Keratinocyte (primary cell): ENCODE measurements at regions not wholly inside any gene's neighbourhood (a gene's known extent, or its start where the extent isn't known, plus 50 kb on each side); places are given as distances from the start of the nearest gene placed in this dataset.

ENCODE experiments used
- DNase-seq: peaks from one replicate; pipeline ENCODE4 v3.0.0-alpha.2; 2011; ENCODE audit warnings: low read depth, missing footprints, low spot score
- FAIRE-seq: peaks from 2 replicates; lab custom pipeline; 2011; peaks lifted over from hg19 to GRCh38; lab: Jason Lieb, UNC
- H2AFZ ChIP-seq: 2 replicates; pipeline ENCODE4 v1.6.0; 2012; ENCODE audit warnings: low read length, control low read depth, inconsistent platforms; ENCODE audit not compliant: control insufficient read depth
- H3K27ac ChIP-seq: 2 replicates; pipeline ENCODE4 v1.5.1; 2011; ENCODE audit warnings: low read length; ENCODE audit not compliant: control insufficient read depth, insufficient read depth
- H3K27me3 ChIP-seq: 3 replicates; pipeline ENCODE4 v1.6.0; 2011; ENCODE audit warnings: low read length; ENCODE audit not compliant: control insufficient read depth, insufficient read depth; ENCODE audit errors: extremely low read depth
- H3K36me3 ChIP-seq, 2 experiments: 2 replicates in 1 of 2; 3 replicates in 1 of 2; pipeline ENCODE4 v1.5.1; 2011; ENCODE audit warnings: low read length in 2 of 2, mild to moderate bottlenecking in 1 of 2; ENCODE audit not compliant: control insufficient read depth in 2 of 2, insufficient read depth in 2 of 2; ENCODE audit errors: extremely low read depth in 1 of 2
- H3K4me1 ChIP-seq: 3 replicates; pipeline ENCODE4 v1.5.1; 2011; ENCODE audit warnings: low read length; ENCODE audit not compliant: control insufficient read depth, insufficient read depth; ENCODE audit errors: extremely low read depth
- H3K4me2 ChIP-seq: 3 replicates; pipeline ENCODE4 v1.6.0; 2011; ENCODE audit warnings: low read depth, low read length; ENCODE audit not compliant: control insufficient read depth, insufficient read depth; ENCODE audit errors: extremely low read depth
- H3K4me3 ChIP-seq, 3 experiments: fragments of 200-600 bp in 1 of 3; sonication (generic) in 1 of 3; 2 replicates in 2 of 3; 3 replicates in 1 of 3; pipeline ENCODE4 v1.5.1; 2011 to 2016; ENCODE audit warnings: low read length in 3 of 3, mild to moderate bottlenecking in 3 of 3, control low read depth in 2 of 3, inconsistent platforms in 1 of 3, low read depth in 1 of 3, mixed read lengths in 1 of 3, mixed run types in 1 of 3, moderate library complexity in 1 of 3; ENCODE audit not compliant: control insufficient read depth in 2 of 3, insufficient read depth in 2 of 3; ENCODE audit errors: extremely low read depth in 1 of 3
- H3K79me2 ChIP-seq: 2 replicates; pipeline ENCODE4 v1.6.0; 2012; ENCODE audit warnings: low read length; ENCODE audit not compliant: control insufficient read depth, insufficient read depth
- H3K9ac ChIP-seq: 3 replicates; pipeline ENCODE4 v1.6.0; 2011; ENCODE audit warnings: low read length; ENCODE audit not compliant: control insufficient read depth, insufficient read depth; ENCODE audit errors: extremely low read depth
- H3K9me1 ChIP-seq: 3 replicates; pipeline ENCODE4 v1.6.0; 2011; ENCODE audit warnings: low read length; ENCODE audit not compliant: control insufficient read depth, insufficient read depth; ENCODE audit errors: extremely low read depth
- H3K9me3 ChIP-seq: 2 replicates; pipeline ENCODE4 v1.5.1; 2012; ENCODE audit warnings: low read depth, low read length; ENCODE audit not compliant: control insufficient read depth
- H4K20me1 ChIP-seq: 3 replicates; pipeline ENCODE4 v1.6.0; 2011; ENCODE audit warnings: low read length; ENCODE audit not compliant: control insufficient read depth, insufficient read depth; ENCODE audit errors: extremely low read depth
- EZH2 ChIP-seq: IDR thresholded peaks from one replicate; pipeline ENCODE4 v1.6.1; 2012; ENCODE audit warnings: inconsistent platforms, mild to moderate bottlenecking, low read length, moderate library complexity
- dilution Hi-C: fragments of 300-500 bp; cut with MboI; formaldehyde crosslinking; loops from one replicate; pipeline ENCODE4 v1.7.0; 2020; ENCODE audit warnings: low sequenced_read_pairs; ENCODE audit not compliant: extremely low pct_ligation_motif_present
- TF ChIP-seq, protein P1 (sequence below), 3 experiments: IDR thresholded peaks in 1 of 3; conservative IDR thresholded peaks in 1 of 3; optimal IDR thresholded peaks in 1 of 3; 2 replicates in 2 of 3; 3 replicates in 1 of 3; pipeline versions ENCODE3 to v1.5.1; 2011; ENCODE audit warnings: low read length in 3 of 3, mild to moderate bottlenecking in 3 of 3, moderate library complexity in 2 of 3, control low read depth in 1 of 3, inconsistent platforms in 1 of 3; ENCODE audit not compliant: insufficient read depth in 2 of 3; ENCODE audit errors: extremely low read depth in 1 of 3

DNA sequence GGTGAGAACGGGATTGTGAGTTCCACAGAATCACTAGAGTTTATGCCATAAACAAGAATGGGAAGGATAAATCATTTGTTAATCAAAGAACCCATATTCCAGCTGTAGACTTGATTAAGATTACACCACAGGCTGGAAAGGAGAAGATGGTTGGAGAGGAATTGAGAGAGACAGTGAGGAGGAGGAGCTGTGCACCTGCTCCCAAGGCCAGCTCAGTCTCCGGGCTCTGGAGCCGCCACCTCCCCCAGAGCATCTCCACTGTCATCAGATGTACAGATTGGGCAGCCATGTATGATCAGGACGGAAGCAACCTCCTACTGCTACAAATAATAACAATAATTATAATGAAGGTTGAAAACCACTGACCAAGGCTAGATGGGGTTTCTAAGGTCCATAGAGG lies 170.0 kb downstream of the MINAR1 start:
- dilution Hi-C loops, result no loop called here
- no peak for FAIRE-seq
- TF ChIP-seq, protein P1, sequence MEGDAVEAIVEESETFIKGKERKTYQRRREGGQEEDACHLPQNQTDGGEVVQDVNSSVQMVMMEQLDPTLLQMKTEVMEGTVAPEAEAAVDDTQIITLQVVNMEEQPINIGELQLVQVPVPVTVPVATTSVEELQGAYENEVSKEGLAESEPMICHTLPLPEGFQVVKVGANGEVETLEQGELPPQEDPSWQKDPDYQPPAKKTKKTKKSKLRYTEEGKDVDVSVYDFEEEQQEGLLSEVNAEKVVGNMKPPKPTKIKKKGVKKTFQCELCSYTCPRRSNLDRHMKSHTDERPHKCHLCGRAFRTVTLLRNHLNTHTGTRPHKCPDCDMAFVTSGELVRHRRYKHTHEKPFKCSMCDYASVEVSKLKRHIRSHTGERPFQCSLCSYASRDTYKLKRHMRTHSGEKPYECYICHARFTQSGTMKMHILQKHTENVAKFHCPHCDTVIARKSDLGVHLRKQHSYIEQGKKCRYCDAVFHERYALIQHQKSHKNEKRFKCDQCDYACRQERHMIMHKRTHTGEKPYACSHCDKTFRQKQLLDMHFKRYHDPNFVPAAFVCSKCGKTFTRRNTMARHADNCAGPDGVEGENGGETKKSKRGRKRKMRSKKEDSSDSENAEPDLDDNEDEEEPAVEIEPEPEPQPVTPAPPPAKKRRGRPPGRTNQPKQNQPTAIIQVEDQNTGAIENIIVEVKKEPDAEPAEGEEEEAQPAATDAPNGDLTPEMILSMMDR (optimal IDR thresholded peaks at IDR 0.05 in 1 of 3, IDR thresholded peaks at IDR 0.05 in 1 of 3, conservative IDR thresholded peaks at IDR 0.05 in 1 of 3; ENCODE audit: extremely low read depth in 1 of 3, insufficient read depth in 2 of 3, low read length in 3 of 3), result no peak
- no peak for TF ChIP-seq EZH2
- Histone ChIP-seq H3K36me3 (no peaks in the 10 kb centered on the region), H3K4me1 (no peaks in the 10 kb centered on the region), H3K27me3 (no peaks in the 10 kb centered on the region), H3K9me1 (no peaks in the 10 kb centered on the region), H3K79me2 (no peaks in the 10 kb centered on the region), H3K4me3 (no peak overlapping the region), H3K9me3 (no peaks in the 10 kb centered on the region), H3K9ac (no peak overlapping the region), H2AFZ (no peak overlapping the region), H3K4me2 (no peak overlapping the region), H3K27ac (no peak overlapping the region), H4K20me1 (no peaks in the 10 kb centered on the region)
- DNase-seq, result no peak

DNA sequence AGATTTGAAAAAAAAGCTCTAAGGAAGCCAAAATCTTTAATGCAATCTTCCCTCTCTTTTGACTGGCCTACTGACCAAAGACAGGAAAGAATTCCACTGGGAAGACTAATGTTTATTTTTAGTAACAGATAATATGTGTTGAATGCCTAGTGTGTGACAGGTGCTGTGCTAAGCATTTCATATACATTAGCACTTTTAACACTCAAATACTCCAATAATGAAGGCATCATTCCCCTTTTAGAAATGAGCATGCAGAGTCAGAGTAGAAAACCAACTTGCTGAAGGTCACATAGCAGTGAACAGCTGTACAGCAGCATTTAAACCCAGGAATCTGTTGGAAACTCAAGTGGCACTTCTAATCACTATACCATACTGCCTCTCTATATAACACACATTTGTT lies 170.6 kb downstream of the MINAR1 start:
- Histone ChIP-seq H3K36me3 (no peaks in the 10 kb centered on the region), H3K79me2 (no peaks in the 10 kb centered on the region), H3K9me1 (no peaks in the 10 kb centered on the region), H3K9ac (no peak overlapping the region), H3K27ac (no peak overlapping the region), H3K4me3 (no peak overlapping the region), H3K4me1 (no peaks in the 10 kb centered on the region), H3K27me3 (no peaks in the 10 kb centered on the region), H3K4me2 (no peak overlapping the region), H3K9me3 (no peaks in the 10 kb centered on the region), H2AFZ (no peak overlapping the region), H4K20me1 (no peaks in the 10 kb centered on the region)
- DNase-seq (no peak), FAIRE-seq (no peak)
- dilution Hi-C loops, result no loop called here
- no peak for TF ChIP-seq EZH2
- TF ChIP-seq, protein P1 (optimal IDR thresholded peaks at IDR 0.05 in 1 of 3, IDR thresholded peaks at IDR 0.05 in 1 of 3, conservative IDR thresholded peaks at IDR 0.05 in 1 of 3; ENCODE audit: extremely low read depth in 1 of 3, insufficient read depth in 2 of 3, low read length in 3 of 3), result no peak
